Liver (tissue), 3 donors: ENCODE measurements at regions not wholly inside any gene's neighbourhood (a gene's known extent, or its start where the extent isn't known, plus 50 kb on each side); places are given as distances from the start of the nearest gene placed in this dataset.

ENCODE experiments used
- ATF3 ChIP-seq: IDR thresholded peaks from 2 replicates; pipeline ENCODE4 v1.6.1; 2016; ENCODE audit warnings: antibody characterized with exemption
- CTCF ChIP-seq: fragments of 150-350 bp; IDR thresholded peaks from 2 replicates; pipeline ENCODE4 v1.5.1; 2017; ENCODE audit warnings: improper control_type of control experiment, low read depth, low read length; ENCODE audit not compliant: missing input control
- FOXA1 ChIP-seq: IDR thresholded peaks from 2 replicates; pipeline ENCODE4 v1.6.1; 2016; ENCODE audit warnings: antibody characterized with exemption
- GABPA ChIP-seq, 2 donors: IDR thresholded peaks in 1 of 2; conservative IDR thresholded peaks in 1 of 2; 2 replicates each; pipeline ENCODE4 v1.6.1; 2016; ENCODE audit warnings: antibody characterized with exemption in 2 of 2, mild to moderate bottlenecking in 1 of 2, moderate library complexity in 1 of 2
- HNF4A ChIP-seq, 2 donors: conservative IDR thresholded peaks; 2 replicates each; pipeline ENCODE4 v1.6.1; 2016; ENCODE audit warnings: antibody characterized with exemption in 2 of 2, mild to moderate bottlenecking in 2 of 2
- JUND ChIP-seq, 2 donors: IDR thresholded peaks; 2 replicates each; pipeline ENCODE4 v1.6.1; 2016; ENCODE audit warnings: antibody characterized with exemption in 2 of 2
- MAX ChIP-seq: IDR thresholded peaks from 2 replicates; pipeline ENCODE4 v1.6.1; 2016; ENCODE audit warnings: antibody characterized with exemption
- RAD21 ChIP-seq, 2 donors: IDR thresholded peaks; 2 replicates each; pipeline ENCODE4 v1.6.1; 2016; ENCODE audit warnings: antibody characterized with exemption in 2 of 2, mild to moderate bottlenecking in 2 of 2
- REST ChIP-seq: IDR thresholded peaks from 2 replicates; pipeline ENCODE4 v1.6.1; 2016; ENCODE audit warnings: antibody characterized with exemption, mild to moderate bottlenecking
- RXRA ChIP-seq, 2 donors: IDR thresholded peaks; 2 replicates each; pipeline ENCODE4 v1.6.1; 2017 to 2018; ENCODE audit warnings: antibody characterized with exemption in 2 of 2, mild to moderate bottlenecking in 1 of 2
- SP1 ChIP-seq: IDR thresholded peaks from 2 replicates; pipeline ENCODE4 v1.6.1; 2018; ENCODE audit warnings: antibody characterized with exemption, mild to moderate bottlenecking
- TAF1 ChIP-seq: conservative IDR thresholded peaks from 2 replicates; pipeline ENCODE4 v1.6.1; 2016; ENCODE audit warnings: antibody characterized with exemption, mild to moderate bottlenecking
- YY1 ChIP-seq: IDR thresholded peaks from 2 replicates; pipeline ENCODE4 v1.6.1; 2016; ENCODE audit warnings: antibody characterized with exemption, mild to moderate bottlenecking
- ZBTB33 ChIP-seq: IDR thresholded peaks from 2 replicates; pipeline ENCODE4 v1.6.1; 2016; ENCODE audit warnings: antibody characterized with exemption
- donor health status: healthy.
- donor health status: healthy.

- no peak for TF ChIP-seq MAX
- no peak for TF ChIP-seq CTCF
- TF ChIP-seq ZBTB33: no peak
- TF ChIP-seq GABPA (IDR thresholded peaks at IDR 0.05 in 1 of 2, conservative IDR thresholded peaks at IDR 0.05 in 1 of 2): no peak
- TF ChIP-seq RAD21 (IDR thresholded peaks at IDR 0.05): no peak
- no peak for TF ChIP-seq JUND (IDR thresholded peaks at IDR 0.05)
- no peak for TF ChIP-seq RXRA (IDR thresholded peaks at IDR 0.05)
- TF ChIP-seq FOXA1: no peak
- TF ChIP-seq YY1: no peak
- no peak for TF ChIP-seq HNF4A (conservative IDR thresholded peaks at IDR 0.05)
- TF ChIP-seq TAF1: no peak
- no peak for TF ChIP-seq REST
- no peak for TF ChIP-seq ATF3
- TF ChIP-seq SP1: no peak
These were observed 162.1 kb upstream of the GMDS start for GRCh38 chr6:2407525-2407924.
